ENCODE measurements at regions not wholly inside any gene's neighbourhood (a gene's known extent, or its start where the extent isn't known, plus 50 kb on each side); places are given as distances from the start of the nearest gene placed in this dataset.

DNA sequence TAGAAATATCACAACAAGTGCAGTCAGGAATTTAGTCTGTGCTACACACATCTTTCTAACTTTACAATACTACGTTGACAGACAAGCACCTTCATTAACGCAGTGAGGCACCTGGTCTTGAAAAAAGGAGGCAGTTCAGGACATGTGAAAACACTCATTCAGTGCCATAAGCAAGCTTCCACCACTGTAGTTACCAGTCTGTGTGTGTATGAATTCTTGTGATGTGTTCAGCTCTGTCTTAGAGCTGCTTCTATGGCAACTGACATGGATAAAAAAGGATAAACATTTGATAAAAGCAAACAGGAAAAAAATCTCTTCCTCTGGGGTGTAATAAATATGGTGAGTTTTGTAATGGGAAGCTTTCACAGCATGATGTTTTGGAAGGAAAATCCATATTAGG is 623.8 kb upstream of the NXPH2 start:
- no peak for DNase-seq (ENCODE audit: low read depth)

DNA sequence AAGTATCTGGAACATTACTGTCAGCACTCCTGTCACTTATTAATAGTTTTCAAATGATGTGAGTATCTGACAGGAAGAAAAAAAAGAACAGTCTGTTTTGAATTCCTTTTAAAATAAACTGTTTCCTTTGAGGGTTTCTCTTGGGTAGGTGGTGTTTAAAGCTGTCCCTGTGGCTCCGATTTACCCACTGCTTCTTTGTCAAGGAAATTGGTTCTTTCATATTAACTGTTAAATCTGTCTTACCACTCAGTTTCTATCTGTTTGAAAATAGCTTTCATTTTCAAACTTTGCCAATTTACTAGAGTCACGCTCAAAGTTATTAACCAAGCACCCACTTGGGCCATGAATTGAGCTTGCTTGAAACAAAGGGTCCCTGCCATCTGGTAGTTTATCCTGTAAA is 614.6 kb upstream of the NXPH2 start:
- no peak for DNase-seq (ENCODE audit: low read depth)

DNA sequence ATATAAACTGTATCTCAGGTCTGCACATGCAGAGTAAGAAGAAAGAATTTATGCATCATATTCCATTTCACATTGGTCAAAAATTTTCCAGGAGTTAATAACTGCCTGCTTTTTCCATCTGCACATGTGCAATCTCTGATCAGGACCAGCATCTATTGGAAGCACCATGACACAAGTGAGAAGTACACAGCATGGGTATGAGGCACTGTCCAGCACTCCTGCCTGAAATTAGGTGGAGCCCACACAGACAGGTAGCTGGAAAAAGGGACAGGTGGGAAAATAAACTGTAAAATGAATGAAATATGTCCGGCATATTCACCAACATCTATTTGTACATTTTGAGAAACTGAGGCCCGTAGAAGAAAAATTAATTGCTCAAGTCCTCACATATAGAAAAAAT is 609.2 kb upstream of the NXPH2 start:
- no peak for DNase-seq (ENCODE audit: low read depth)

DNA sequence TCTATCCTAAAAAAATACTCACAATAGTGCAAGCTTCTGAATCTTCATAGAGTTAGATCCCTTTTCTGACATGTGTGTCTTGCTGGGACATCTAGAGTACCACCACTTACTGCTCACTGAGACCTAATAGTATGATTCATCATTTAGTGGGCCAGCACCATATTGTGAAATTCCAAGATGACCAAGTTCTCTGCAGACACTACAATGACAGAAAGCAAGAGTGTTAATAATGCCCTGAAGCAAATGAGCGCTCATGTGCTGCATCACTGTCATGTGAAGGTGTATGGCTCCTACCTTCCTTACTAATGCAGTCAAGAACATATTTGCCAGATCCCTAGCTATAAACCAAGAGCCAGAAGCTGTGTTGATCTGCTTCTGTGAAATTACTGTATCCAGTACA is 606.2 kb upstream of the NXPH2 start:
- no peak for DNase-seq (ENCODE audit: low read depth)

DNA sequence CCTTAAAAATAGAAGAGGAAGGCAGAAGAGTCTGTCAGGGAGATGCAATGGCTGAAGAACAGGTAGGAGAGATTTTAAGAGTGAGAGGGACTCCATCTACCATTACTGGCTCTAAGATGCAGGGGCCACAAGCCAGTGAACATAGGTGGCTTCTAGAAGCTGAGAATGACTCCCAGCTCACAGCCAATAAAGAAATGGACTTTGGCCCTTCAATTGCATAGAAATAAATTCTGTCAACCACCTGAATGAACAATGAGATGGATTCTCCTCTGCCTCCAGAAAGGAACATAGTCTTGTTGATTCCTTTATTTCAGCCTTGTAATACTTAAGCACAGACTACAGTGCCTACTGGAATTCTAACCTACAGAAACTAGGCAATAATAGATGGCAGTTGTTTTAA is 603.3 kb upstream of the NXPH2 start:
- DNase-seq (ENCODE audit: low read depth): no peak

DNA sequence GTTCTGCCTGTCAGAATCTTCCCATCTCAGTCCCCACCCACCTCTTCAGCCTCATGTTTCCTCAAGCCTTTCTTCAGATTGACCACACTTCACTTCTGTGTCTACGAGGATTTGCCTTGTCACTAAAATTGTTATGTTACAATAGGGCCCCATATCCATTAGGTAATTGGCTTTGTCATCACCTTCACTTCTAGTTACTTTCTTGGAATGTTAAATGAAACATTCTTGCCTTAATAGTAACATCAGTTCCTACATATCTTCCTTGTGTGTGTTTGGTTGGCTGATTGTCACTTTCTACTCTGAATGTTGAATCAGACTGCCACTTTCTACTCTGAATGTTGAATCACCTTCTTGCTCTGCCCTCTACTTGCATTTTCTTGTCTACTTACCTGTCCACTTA is 599.9 kb upstream of the NXPH2 start:
- DNase-seq (ENCODE audit: low read depth): no peak

DNA sequence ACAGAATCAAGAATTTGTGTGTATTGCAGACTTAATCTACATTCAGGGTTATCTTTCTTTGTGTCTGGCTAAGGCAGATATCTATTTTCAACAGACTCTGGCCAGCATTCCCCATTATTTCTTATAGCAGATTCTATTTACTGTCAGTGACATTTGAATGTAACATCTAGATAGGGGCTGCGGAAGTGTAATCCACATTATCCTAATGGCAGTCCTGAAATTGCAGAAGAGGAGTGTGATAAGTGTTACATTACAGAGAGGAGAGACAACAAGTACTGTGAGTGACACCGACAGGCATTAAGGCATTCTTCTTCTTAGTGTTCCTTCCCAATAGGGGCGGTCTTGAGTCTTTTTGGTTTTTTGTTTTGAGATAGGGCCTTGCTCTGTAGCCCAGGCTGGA is 598.2 kb upstream of the NXPH2 start:
- DNase-seq (ENCODE audit: low read depth): no peak

DNA sequence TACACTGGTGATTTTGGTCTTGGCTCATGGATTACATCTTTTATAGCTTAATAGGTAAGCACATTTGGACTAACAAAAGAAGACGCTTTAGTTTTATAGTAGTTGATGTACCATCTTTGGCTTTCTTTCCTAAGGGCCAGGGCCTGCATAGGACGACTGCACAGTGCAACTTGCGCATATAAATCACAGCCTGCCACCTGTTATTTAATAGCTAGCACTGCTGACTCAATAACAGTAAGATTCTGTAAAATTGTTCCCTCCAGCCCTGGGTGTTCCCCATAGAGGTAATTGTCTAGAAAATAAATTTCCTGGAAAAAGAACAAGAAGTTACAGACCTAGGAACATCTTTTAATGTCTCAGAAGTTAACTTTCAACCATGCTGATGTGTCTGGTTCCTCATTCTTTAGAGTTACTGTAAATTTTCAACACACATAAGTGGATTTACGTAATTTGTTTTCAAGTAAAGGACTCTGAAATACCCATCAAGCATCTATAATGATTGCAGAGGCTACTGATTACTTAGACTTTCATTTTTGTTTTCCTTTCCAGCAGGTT is 594.2 kb upstream of the NXPH2 start:
- DNase-seq (ENCODE audit: low read depth): no peak

DNA sequence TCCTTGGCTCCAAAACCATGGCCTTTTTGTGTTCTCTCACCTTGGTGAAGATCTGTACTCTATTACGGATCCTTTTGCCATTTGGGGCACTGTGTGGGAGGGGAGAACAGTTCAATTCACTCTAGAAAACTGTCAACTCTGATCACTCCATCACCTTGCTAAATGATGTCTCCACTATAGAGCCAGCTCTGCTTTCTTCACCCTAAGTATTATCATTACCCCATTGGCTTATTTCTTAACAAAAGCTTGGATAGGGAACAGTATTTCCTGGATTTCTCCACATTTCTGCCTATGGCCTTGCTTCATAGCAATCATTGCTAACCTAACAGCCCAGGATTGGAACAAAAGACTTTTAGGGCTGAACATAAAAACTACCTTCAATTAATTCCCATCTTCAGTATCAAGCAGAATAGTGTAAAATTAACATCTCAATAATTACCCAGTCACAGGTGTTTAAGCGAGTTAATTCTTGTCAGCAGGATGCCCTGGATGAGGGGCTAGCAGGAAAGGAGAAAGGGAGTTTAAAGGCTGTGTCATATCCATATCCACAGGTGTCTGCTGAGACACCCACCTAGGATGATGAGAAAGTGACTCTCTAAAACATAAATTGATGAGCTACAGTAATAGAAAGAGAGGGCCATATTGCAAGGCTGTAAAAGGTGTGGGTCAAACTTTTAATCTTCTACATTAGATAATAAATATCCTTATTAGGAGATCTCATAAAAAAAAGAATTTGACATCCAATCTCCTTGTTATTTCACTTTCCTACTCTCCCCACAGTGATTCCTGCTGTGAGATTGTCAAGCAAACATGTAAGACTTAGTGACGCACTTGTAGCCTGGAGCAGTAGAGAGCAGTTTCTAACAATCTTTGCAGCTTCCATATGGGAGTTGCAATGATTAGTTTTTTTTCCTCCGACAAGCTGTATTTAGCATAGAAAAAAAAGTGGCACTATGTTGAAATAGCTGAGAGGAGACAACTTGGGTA is 589.5 kb upstream of the NXPH2 start:
- no peak for DNase-seq (ENCODE audit: low read depth)

DNA sequence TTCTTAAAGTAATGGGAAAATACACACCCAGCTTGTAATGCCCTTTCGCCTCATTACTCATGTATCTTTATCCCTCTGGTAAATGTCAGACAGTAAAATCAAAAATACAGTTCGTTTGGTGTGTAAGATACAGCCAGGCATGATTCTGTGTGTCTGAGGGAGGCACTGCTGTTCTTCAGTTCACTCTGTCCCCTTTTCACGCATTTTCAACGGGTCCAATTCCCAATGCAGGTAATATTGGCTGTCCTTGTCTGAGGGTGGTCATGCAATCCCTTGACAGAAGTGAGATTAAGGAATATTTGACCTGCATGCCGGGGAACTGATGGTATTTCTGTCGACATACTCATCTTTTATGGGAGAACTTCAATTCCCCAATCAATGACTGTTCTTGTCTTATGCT is 587.2 kb upstream of the NXPH2 start:
- DNase-seq (ENCODE audit: low read depth): no peak

DNA sequence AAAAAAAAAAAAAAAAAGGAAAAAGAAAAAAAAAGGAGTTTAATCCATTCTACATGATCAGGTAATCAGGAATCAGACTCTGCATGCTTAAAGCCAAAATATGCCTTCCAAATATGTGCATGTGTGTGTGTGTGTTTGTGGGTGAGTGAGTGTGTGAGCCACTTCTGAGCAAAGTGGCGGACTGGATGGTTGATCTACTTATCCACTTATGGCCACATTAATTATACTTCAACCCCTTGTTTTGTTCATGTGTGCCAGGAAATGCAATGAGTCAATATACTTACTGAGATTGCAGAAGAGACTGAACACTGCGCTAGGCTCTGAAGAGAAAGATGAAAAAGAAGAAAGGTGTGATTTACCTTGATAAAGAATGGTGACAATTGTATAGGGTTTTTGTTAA is 586.5 kb upstream of the NXPH2 start:
- DNase-seq (ENCODE audit: low read depth): no peak

DNA sequence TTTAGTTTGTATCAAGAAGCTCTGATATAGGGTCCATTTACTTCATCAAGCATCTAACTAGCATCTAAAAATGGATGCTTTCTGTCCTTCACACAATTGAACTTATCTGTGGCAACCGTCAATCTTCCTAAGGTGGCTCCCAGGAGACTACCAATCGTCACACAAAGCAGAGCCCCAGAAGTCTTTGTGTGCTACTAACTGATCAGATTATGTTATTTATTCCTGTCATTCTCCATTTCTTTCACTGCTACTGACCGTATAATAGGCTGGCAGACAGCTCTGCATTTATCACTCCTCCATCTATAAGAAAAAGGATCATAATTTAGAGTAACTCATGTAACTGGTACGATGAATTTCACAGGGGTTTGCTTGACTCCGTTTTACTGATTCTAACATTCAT is 585.0 kb upstream of the NXPH2 start:
- no peak for DNase-seq (ENCODE audit: low read depth)

DNA sequence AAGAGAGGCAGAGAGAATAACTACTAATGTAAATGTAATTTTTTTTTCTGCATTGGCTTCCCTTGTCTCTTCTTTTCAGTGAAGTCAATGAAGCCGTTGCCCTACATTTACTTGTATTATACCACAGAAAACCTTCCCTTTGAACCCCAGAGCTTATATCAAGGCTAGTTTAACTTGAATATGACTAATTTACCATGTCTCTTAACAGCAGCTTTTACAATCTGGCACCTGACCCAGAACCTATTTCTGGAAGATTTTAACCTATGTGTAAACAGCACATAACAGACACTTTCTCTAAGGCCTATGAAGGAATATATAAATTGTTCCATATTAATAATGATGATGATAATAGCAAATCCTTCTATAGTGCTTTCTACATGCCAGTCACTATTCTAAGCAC is 580.5 kb upstream of the NXPH2 start:
- no peak for DNase-seq (ENCODE audit: low read depth)

DNA sequence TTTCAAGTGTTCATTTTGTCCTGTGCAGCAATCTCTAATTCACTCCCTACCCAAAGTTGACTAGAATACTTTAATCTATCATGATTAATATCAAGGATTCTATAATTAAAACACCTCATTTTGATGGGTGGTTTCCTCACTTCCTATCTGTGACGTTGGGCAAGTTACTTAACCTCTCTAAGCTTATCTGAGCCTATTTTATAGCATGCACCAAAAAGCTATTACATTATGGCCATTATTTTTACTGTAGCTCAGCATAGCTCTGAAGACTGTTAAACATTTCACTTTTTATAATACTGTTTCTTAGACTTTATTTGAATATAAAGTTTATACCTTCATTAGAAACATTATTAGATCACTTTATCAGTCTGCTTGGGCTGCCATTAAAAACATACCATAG is 579.6 kb upstream of the NXPH2 start:
- no peak for DNase-seq (ENCODE audit: low read depth)

DNA sequence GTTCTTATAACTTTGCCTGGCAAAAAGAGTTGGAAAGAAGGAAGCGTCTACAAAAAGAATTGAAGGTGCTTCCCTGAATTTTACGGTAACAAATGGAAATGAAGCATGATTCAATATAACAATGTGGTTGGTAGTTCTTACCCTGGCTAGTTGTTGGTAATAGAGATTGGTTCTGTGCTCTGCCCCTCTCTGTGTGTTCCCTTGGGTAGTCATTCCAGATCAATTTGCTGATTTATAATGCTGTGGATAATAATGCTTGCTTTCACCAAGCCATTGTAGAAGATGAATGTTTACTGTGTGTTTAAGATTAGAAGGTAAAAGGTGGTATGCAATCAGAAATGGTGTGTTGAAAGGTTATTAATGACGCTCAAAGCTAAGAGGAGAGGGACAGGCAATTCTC is 577.8 kb upstream of the NXPH2 start:
- no peak for DNase-seq (ENCODE audit: low read depth)

DNA sequence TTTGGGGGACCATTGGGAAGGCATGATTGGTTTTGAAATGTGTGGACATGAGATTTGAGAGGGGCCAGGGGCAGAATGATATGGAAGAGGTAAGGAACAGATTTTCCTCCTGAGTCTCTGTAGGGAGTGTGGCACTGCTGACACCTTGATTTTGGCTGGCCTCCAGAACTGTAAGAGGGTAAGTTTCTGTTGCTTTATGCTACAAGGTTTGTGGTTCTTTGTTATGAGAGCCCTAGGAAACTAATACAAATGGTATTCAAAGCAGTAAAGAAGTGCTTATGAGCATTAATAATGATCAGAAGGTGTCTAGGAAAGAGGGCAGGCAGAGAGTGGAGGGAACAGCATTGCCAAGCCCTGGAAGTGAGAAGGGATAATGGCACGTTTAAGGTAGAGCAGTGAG is 574.3 kb upstream of the NXPH2 start:
- no peak for DNase-seq (ENCODE audit: low read depth)

DNA sequence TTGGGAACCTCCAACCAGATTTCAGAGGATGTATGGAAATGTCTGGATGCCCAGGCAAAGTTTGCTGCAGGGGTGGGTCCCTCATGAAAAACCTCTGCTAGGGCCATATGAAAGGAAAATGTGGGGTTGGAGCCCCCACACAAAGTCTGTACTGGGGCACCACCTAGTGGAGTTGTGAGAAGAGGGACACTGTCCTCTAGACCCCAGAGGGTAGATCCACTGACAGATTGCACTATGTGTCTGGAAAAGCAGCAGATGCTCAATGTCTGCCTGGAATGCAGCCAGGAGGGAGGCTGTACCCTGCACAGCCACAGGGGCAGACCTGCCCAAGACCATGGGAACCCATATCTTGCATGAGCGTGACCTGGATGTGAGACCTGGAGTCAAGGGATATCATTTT is 573.7 kb upstream of the NXPH2 start:
- DNase-seq (ENCODE audit: low read depth): no peak

DNA sequence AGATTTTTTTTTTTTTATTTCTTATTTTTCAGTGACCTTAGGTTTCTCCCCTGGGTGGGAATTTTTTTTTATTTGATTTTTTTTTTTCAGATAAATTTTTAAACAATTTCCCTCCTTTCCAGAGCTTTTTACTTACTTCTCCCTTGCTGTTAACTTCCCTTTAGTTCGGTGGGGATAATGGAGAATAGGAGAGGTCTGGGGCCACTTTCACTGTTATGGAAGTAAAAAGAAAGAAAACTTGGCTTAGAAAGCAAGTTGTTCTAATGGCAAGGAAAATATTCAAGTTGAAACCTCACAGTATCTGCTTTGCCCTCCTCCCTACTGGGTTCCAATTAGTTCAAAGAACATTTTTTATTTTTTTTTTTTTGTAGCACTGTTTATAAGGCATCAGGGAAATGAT is 537.1 kb upstream of the NXPH2 start:
- DNase-seq (ENCODE audit: low read depth): no peak

DNA sequence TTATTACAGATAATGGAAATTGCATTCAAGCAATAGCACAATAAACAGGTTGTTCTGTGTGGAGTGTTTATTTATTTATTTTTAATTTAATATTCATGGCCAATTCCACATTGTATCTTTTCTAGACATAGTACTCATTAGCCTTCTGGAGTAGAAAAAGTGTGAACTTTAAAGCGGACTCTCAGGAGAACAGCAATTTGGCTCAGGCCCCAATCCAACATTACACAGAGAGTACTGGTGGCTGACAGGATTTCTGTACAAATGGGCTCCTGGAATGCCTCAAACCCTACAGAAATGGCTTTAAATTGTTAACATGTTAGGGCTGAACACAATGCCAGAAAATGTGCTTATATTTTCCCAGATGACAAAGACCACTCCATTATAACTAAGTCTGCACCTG is 533.9 kb upstream of the NXPH2 start:
- no peak for DNase-seq (ENCODE audit: low read depth)

DNA sequence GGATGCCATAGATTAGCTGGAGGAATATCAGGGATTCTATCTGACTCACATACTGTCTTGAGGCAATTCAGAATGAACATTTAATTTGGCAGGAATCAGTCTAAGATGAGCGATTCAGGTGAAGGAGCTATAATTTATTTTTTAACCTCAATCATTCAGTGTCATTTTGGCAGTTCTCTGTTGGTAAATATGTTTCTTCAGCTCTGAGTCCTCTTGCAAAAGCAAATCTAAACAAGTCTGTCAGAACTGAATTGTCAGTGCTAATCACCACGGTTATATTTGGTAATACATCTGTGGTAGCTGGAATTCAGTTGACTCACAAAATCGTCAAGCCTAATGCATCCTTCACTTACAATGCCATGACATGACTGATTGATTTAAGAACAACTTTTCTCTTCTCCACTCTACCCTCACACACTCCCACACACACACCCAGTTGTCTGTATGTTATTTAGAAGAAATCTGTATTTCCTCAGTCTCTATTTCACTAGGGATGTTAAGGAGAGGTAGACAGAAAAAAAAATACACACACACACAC is 516.6 kb upstream of the NXPH2 start:
- DNase-seq (ENCODE audit: low read depth): no peak

DNA sequence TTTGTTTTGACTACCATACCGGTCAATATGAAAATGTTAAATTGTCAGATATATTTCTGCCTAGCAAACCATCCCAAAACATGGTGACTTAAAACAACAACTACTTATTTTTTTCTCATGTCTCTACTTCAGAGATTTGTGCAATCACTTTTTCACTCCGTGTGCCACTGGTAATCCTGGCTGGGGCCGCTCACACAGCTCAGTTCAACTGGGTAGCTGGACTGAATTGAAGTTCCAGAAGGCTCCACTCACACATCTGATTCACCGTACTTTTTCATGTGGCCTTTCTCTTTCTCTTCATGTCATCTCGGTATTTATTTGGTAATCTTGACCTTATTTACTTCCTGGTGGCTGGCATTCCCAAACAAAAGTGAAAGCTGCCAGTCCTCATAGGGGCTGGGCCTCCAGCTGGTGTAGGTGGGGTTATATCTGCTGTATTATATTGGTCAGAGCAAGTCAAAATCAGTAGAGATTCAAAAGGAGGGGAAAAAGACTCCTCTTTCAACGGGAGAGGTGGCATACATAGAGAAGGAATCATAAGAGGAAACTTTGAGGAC is 513.9 kb upstream of the NXPH2 start:
- DNase-seq (ENCODE audit: low read depth): no peak

DNA sequence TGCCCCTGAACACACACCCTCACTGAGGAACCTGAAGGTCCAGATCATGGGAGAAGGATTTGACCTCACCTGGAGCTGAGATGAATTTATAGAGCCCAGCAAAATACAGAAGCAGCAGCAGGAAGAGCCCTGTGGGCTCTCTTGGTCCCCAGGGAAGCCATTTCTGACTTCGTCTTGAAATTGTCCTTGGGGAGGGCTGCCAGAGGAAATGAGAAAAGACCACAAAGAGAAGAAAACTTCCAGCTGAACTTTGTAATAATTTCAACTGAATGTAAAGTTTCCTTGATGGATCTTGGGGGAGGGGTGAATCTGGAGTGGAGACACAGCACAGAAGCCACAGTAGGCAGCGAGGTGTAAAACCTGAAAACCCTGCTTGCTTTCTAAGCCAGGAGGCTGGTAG is 500.9 kb upstream of the NXPH2 start:
- no peak for DNase-seq (ENCODE audit: low read depth)

DNA sequence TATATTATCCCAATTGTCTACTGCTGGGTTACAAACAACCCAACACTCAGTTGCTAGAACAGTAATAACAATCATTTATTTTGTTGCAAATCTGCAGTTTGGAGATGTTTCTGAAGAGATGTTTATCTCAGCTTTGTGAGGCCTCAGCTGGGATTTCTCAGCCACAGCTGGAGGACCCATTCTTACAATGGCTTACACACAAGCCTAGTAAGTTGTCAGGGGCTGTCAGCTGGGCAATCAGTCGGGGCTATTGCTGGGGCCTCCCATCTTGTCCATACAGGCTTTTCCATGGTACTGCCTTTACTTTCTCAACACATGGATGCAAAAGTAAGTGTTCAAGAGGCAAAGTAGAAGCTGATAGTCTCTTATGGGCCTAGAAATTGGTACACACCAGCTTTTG is 491.7 kb upstream of the NXPH2 start:
- no peak for DNase-seq (ENCODE audit: low read depth)
